ENCODE measurements at regions not wholly inside any gene's neighbourhood (a gene's known extent, or its start where the extent isn't known, plus 50 kb on each side); places are given as distances from the start of the nearest gene placed in this dataset.

- H3K4me3 ChIP-seq (ENCODE audit: low read depth, low read length), result no peak overlapping the region
- no peak for TF ChIP-seq CTCF (IDR thresholded peaks at IDR 0.05; ENCODE audit: low read depth, low read length)
Observed at GRCh38 chr6:104312851-104313250, 546.9 kb downstream of the HACE1 start.

GRCh38 chr6:104306211-104306610, 553.5 kb downstream of the HACE1 start:
- no peak for TF ChIP-seq CTCF (IDR thresholded peaks at IDR 0.05; ENCODE audit: low read depth, low read length)
- H3K4me3 ChIP-seq (ENCODE audit: low read depth, low read length), result no peak overlapping the region

GRCh38 chr6:104305206-104305605, 554.5 kb downstream of the HACE1 start:
- H3K4me3 ChIP-seq (ENCODE audit: low read depth, low read length), result no peak overlapping the region
- no peak for TF ChIP-seq CTCF (IDR thresholded peaks at IDR 0.05; ENCODE audit: low read depth, low read length)

- TF ChIP-seq CTCF (IDR thresholded peaks at IDR 0.05; ENCODE audit: low read depth, low read length), result no peak
- no peak overlapping the region for H3K4me3 ChIP-seq (ENCODE audit: low read depth, low read length)
Observed at GRCh38 chr6:104301951-104302350, 557.8 kb downstream of the HACE1 start.

- TF ChIP-seq CTCF (IDR thresholded peaks at IDR 0.05; ENCODE audit: low read depth, low read length), result no peak
- no peak overlapping the region for H3K4me3 ChIP-seq (ENCODE audit: low read depth, low read length)
Observed at GRCh38 chr6:104286641-104287040, 573.1 kb downstream of the HACE1 start.

- H3K4me3 ChIP-seq (ENCODE audit: low read depth, low read length), result no peak overlapping the region
- no peak for TF ChIP-seq CTCF (IDR thresholded peaks at IDR 0.05; ENCODE audit: low read depth, low read length)
Observed at GRCh38 chr6:104284872-104285271, 574.8 kb downstream of the HACE1 start.

- no peak overlapping the region for H3K4me3 ChIP-seq (ENCODE audit: low read depth, low read length)
- no peak for TF ChIP-seq CTCF (IDR thresholded peaks at IDR 0.05; ENCODE audit: low read depth, low read length)
Observed at GRCh38 chr6:104282581-104282980, 577.1 kb downstream of the HACE1 start.
